ENCODE measurements at regions not wholly inside any gene's neighbourhood (a gene's known extent, or its start where the extent isn't known, plus 50 kb on each side); places are given as distances from the start of the nearest gene placed in this dataset.

DNA sequence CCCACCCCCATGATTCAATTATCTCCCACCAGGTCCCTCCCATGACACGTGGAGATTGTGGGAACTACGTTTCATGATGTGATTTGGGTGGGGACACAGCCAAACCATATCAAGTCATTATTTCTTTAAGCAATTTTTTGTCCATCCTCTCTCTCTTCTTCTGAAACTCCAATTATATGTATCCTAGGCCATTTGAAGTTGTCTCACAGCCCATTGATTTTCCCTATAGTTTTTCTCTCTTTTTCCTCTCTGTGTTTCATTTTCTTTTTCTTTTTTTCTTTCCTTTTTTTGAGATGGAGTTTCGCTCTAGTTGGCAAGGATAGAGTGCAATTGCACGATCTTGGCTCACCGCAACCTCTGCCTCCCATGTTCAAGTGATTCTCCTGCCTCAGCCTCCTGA is 101.9 kb upstream of the CXCL14 start:
- TF ChIP-seq, protein P1, sequence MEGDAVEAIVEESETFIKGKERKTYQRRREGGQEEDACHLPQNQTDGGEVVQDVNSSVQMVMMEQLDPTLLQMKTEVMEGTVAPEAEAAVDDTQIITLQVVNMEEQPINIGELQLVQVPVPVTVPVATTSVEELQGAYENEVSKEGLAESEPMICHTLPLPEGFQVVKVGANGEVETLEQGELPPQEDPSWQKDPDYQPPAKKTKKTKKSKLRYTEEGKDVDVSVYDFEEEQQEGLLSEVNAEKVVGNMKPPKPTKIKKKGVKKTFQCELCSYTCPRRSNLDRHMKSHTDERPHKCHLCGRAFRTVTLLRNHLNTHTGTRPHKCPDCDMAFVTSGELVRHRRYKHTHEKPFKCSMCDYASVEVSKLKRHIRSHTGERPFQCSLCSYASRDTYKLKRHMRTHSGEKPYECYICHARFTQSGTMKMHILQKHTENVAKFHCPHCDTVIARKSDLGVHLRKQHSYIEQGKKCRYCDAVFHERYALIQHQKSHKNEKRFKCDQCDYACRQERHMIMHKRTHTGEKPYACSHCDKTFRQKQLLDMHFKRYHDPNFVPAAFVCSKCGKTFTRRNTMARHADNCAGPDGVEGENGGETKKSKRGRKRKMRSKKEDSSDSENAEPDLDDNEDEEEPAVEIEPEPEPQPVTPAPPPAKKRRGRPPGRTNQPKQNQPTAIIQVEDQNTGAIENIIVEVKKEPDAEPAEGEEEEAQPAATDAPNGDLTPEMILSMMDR (IDR thresholded peaks at IDR 0.05), result no peak
- TF ChIP-seq POLR2A (IDR thresholded peaks at IDR 0.05), result no peak
